GM12878 (cell line): ENCODE measurements at regions not wholly inside any gene's neighbourhood (a gene's known extent, or its start where the extent isn't known, plus 50 kb on each side); places are given as distances from the start of the nearest gene placed in this dataset.

Experiments used
- ATAC-seq: fragments of 200-7000 bp; cut with Tn5 transposase; 3 replicates; pipeline ENCODE4 v1.9.1; 2020; ENCODE audit warnings: mild to moderate bottlenecking, moderate library complexity
- BruUV-seq: library from RNA; stranded (reverse); fragments of 400-500 nt; replicated peaks from 2 replicates; lab custom pipeline; 2021; lab: Mats Ljungman, UMichigan
- CTCF ChIA-PET: fragments of 300-600 bp; sonication (Branson Sonifier 250); formaldehyde crosslinking; extraction: SDS; loops from one replicate; lab custom pipeline; 2021; ENCODE audit warnings: inconsistent platforms; lab: Yijun Ruan, JAX
- POLR2A ChIA-PET: fragments of 350-600 bp; formaldehyde crosslinking; extraction: SDS; loops from one replicate; lab custom pipeline; 2021; ENCODE audit warnings: inconsistent platforms; lab: Charles Lee
- RAD21 ChIA-PET: fragments of 300-600 bp; sonication (Branson Sonifier 250); formaldehyde crosslinking; loops from one replicate; lab custom pipeline; 2023; ENCODE audit warnings: antibody characterized with exemption; ENCODE audit not compliant: unreplicated experiment; lab: Charles Lee
- SMC1A ChIA-PET: fragments of 300-600 bp; sonication (Branson Sonifier 250); formaldehyde crosslinking; loops from one replicate; lab custom pipeline; 2023; ENCODE audit not compliant: unreplicated experiment, uncharacterized antibody; lab: Charles Lee
- DNase-seq: peaks from one replicate; pipeline ENCODE4 v3.0.0-alpha.2; 2011; ENCODE audit warnings: low read depth, low spot score
- FAIRE-seq: peaks from 3 replicates; lab custom pipeline; 2011; peaks lifted over from hg19 to GRCh38; lab: Jason Lieb, UNC
- H2AFZ ChIP-seq: 2 replicates; pipeline ENCODE4 v1.6.0; 2011; ENCODE audit warnings: low read depth, low read length, control low read depth; ENCODE audit not compliant: control insufficient read depth
- H3K27ac ChIP-seq: 2 replicates; pipeline ENCODE4 v1.5.1; 2011; ENCODE audit warnings: control low read depth; ENCODE audit not compliant: control insufficient read depth, insufficient read depth
- H3K27me3 ChIP-seq, 2 experiments: replicated peaks in 1 of 2; 2 replicates each; pipeline versions ENCODE4 v1.6.0 to v1.6.1; 2011; ENCODE audit warnings: low read length in 1 of 2; ENCODE audit not compliant: control insufficient read depth in 2 of 2, insufficient read depth in 2 of 2
- H3K36me3 ChIP-seq, 2 experiments: 2 replicates each; pipeline ENCODE4 v1.5.1; 2011; ENCODE audit warnings: low read length in 1 of 2; ENCODE audit not compliant: control insufficient read depth in 2 of 2, insufficient read depth in 2 of 2
- H3K4me1 ChIP-seq: 2 replicates; pipeline ENCODE4 v1.6.1; 2011; ENCODE audit warnings: mild to moderate bottlenecking, low read length, moderate library complexity, mixed read lengths; ENCODE audit not compliant: control insufficient read depth, insufficient read depth
- H3K4me2 ChIP-seq: 2 replicates; pipeline ENCODE4 v1.6.0; 2011; ENCODE audit warnings: control low read depth; ENCODE audit not compliant: control insufficient read depth, insufficient read depth
- H3K4me3 ChIP-seq: fragments of 200-600 bp; sonication (generic); 2 replicates; pipeline ENCODE4 v1.5.1; 2016
- H3K79me2 ChIP-seq: 2 replicates; pipeline ENCODE4 v1.6.0; 2011; ENCODE audit warnings: low read length; ENCODE audit not compliant: control insufficient read depth, insufficient read depth
- H3K9ac ChIP-seq: 2 replicates; pipeline ENCODE4 v1.8.0; 2011; ENCODE audit warnings: low read length, control low read depth, mixed read lengths; ENCODE audit not compliant: control insufficient read depth, insufficient read depth
- H3K9me3 ChIP-seq: replicated peaks from 3 replicates; pipeline ENCODE4 v1.5.1; 2011; ENCODE audit warnings: mild to moderate bottlenecking, low read length; ENCODE audit not compliant: control insufficient read depth, insufficient read depth
- H4K20me1 ChIP-seq: 2 replicates; pipeline ENCODE4 v1.6.0; 2011; ENCODE audit not compliant: control insufficient read depth, insufficient read depth
- WGBS: methylation state at CpG from one replicate; pipeline ENCODE4 v1.1.6; 2016; ENCODE audit warnings: low lambda C conversion rate; ENCODE audit not compliant: insufficient replicate concordance, insufficient coverage; ENCODE audit errors: missing lambda C conversion rate; 5-methylcytosine and 5-hydroxymethylcytosine counted together
- in situ Hi-C: fragments of 300-500 bp; cut with MboI; formaldehyde crosslinking; loops from 9 replicates; pipeline ENCODE4 v1.14.3; 2018; ENCODE audit warnings: mixed read lengths
- intact Hi-C: fragments of 100-400 bp; cut with micrococcal nuclease; formaldehyde crosslinking; loops from one replicate; pipeline ENCODE4 v1.14.2; 2022; ENCODE audit not compliant: unreplicated experiment
- TF ChIP-seq, protein P1 (sequence below): fragments of 450-650 bp; IDR thresholded peaks from 2 replicates; pipeline ENCODE4 v1.6.1; 2017; ENCODE audit warnings: mild to moderate bottlenecking, moderate library complexity
- TF ChIP-seq, protein P2 (sequence below): IDR thresholded peaks from 2 replicates; pipeline ENCODE4 v1.6.1; 2012; ENCODE audit warnings: mild to moderate bottlenecking, low read depth, low read length

DNA sequence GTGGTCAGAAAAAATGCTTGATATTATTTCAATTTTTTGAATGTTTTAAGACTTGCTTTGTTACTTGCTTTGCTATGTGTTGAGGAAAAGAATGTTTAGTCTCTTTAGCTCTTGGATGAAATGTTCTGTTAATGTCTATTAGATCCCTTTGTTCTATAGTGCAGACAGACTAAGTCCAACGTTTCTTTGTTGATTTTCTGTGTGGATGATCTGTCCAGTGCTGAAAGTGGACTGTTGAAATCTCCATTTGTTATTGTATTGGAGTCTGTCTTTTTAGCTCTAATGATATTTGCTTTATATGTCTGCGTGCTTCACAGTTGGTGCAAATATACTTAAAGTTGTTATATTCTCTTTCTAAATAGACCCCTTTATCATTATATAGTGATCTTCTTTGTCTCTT is 220.6 kb downstream of the GUCY2F start:
- TF ChIP-seq, protein P1, sequence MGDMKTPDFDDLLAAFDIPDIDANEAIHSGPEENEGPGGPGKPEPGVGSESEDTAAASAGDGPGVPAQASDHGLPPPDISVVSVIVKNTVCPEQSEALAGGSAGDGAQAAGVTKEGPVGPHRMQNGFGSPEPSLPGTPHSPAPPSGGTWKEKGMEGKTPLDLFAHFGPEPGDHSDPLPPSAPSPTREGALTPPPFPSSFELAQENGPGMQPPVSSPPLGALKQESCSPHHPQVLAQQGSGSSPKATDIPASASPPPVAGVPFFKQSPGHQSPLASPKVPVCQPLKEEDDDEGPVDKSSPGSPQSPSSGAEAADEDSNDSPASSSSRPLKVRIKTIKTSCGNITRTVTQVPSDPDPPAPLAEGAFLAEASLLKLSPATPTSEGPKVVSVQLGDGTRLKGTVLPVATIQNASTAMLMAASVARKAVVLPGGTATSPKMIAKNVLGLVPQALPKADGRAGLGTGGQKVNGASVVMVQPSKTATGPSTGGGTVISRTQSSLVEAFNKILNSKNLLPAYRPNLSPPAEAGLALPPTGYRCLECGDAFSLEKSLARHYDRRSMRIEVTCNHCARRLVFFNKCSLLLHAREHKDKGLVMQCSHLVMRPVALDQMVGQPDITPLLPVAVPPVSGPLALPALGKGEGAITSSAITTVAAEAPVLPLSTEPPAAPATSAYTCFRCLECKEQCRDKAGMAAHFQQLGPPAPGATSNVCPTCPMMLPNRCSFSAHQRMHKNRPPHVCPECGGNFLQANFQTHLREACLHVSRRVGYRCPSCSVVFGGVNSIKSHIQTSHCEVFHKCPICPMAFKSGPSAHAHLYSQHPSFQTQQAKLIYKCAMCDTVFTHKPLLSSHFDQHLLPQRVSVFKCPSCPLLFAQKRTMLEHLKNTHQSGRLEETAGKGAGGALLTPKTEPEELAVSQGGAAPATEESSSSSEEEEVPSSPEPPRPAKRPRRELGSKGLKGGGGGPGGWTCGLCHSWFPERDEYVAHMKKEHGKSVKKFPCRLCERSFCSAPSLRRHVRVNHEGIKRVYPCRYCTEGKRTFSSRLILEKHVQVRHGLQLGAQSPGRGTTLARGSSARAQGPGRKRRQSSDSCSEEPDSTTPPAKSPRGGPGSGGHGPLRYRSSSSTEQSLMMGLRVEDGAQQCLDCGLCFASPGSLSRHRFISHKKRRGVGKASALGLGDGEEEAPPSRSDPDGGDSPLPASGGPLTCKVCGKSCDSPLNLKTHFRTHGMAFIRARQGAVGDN: no peak
- TF ChIP-seq, protein P2, sequence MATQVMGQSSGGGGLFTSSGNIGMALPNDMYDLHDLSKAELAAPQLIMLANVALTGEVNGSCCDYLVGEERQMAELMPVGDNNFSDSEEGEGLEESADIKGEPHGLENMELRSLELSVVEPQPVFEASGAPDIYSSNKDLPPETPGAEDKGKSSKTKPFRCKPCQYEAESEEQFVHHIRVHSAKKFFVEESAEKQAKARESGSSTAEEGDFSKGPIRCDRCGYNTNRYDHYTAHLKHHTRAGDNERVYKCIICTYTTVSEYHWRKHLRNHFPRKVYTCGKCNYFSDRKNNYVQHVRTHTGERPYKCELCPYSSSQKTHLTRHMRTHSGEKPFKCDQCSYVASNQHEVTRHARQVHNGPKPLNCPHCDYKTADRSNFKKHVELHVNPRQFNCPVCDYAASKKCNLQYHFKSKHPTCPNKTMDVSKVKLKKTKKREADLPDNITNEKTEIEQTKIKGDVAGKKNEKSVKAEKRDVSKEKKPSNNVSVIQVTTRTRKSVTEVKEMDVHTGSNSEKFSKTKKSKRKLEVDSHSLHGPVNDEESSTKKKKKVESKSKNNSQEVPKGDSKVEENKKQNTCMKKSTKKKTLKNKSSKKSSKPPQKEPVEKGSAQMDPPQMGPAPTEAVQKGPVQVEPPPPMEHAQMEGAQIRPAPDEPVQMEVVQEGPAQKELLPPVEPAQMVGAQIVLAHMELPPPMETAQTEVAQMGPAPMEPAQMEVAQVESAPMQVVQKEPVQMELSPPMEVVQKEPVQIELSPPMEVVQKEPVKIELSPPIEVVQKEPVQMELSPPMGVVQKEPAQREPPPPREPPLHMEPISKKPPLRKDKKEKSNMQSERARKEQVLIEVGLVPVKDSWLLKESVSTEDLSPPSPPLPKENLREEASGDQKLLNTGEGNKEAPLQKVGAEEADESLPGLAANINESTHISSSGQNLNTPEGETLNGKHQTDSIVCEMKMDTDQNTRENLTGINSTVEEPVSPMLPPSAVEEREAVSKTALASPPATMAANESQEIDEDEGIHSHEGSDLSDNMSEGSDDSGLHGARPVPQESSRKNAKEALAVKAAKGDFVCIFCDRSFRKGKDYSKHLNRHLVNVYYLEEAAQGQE: peak; percentile 59; the same call in 1 of the 2 replicates
- TF ChIP-seq, all 136 proteins: peak for 1
- Histone ChIP-seq H3K79me2 (no peaks in the 10 kb centered on the region), H3K27me3 (no peaks in the 10 kb centered on the region), H3K9ac (no peak overlapping the region), H3K4me1 (0 out of 2 replicates have a peak, but pooled peaks cover 2% of the 10 kb centered on the region), H3K9me3 (no peaks in the 10 kb centered on the region; the same call in 1 of the 3 replicates), H3K27ac (no peak overlapping the region), H4K20me1 (no peaks in the 10 kb centered on the region), H3K4me3 (no peak overlapping the region), H3K4me2 (no peak overlapping the region), H2AFZ (no peak overlapping the region), H3K36me3 (no peaks in the 10 kb centered on the region)
- intact Hi-C loops (no loop called here), in situ Hi-C loops (no loop called here)
- POLR2A ChIA-PET: no interaction called here
- CTCF ChIA-PET: no interaction called here
- no TSS peak for BruUV-seq
- SMC1A ChIA-PET: no interaction called here
- no peak for DNase-seq
- 14% methylated on average over 2 of the region's 2 CpGs for WGBS
- FAIRE-seq: no peak
- ATAC-seq: no peak
- RAD21 ChIA-PET: interaction anchor here (0.6 kb wide), 1 partner anchor 157 kb away, joined by 3 read pairs; no protein-coding TSS in a partner anchor
